ENCODE measurements at regions not wholly inside any gene's neighbourhood (a gene's known extent, or its start where the extent isn't known, plus 50 kb on each side); places are given as distances from the start of the nearest gene placed in this dataset.
"Not testable (repeated sequence)": the region's sequence is repeated elsewhere in the genome, so short reads cannot be mapped to it uniquely, and the experiment has no call there.

GRCh38 chr16:86716649-86717048, 138.3 kb downstream of the FOXL1 start:
- no peak for DNase-seq (ENCODE audit: low read depth)

- DNase-seq (ENCODE audit: low read depth) = no peak
These were observed 139.8 kb downstream of the FOXL1 start for GRCh38 chr16:86718118-86718517.

GRCh38 chr16:86722970-86723369, 144.6 kb downstream of the FOXL1 start:
- DNase-seq (ENCODE audit: low read depth) = no peak

DNA sequence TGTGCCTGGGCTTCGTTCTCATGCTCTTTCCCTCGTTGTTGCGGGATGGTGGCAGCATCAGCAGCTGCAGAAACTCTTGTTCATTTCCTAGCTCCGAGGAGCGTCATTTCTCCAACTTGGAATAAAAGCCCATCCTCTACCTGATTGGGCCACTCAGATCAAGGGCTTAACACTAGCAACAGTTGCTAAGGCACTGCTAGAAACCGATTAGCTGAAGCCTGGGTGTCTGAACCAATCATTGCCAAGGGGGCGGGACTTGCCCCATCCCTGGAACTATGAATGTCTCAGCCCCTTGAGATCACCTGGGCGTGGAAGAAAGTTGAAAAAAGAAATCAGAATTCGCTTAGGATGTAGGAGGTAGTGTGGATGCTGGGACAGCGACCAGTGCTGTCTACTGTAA, 145.3 kb downstream of the FOXL1 start:
- no peak for DNase-seq (ENCODE audit: low read depth)

- no peak for DNase-seq (ENCODE audit: low read depth)
These were observed 147.1 kb downstream of the FOXL1 start for GRCh38 chr16:86725401-86725800.

DNA sequence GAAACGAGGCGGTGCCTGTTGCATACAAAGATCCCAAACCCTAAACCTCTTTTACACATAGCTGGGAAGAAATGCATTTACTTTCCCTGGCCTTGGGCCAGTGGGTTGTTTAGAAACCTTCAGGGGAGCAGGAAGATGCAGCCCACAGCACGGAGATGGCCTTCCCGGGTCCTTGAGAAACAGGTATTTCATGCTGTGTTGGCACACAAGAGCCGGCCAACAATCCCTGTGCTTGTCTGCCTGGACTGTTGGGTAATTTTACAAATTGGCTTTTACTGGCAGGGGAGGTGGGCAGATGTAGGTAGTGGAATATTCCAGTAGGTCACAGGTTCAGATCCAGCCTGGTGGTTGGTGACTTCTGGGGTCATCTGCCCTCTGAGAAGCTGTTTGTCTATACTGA, 148.0 kb downstream of the FOXL1 start:
- no peak for DNase-seq (ENCODE audit: low read depth)

DNA sequence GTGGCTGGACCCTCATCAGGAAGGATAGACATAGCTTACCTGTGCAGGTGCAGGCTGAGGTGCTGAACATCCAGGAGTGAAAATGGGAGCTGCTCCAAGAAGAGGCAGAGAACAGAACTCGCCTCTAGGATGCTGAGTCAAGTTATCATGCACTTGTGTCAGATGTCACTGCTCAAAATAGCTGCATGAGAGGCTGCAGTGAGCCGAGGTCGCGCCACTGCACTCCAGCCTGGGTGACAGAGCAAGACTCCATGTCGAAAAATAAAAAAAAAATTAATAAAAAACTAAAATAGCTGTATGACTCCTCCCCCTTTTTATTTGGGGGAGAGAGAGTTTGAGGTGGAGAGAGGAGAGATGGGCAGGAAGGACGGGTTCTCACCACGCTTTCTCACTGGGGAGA, 148.8 kb downstream of the FOXL1 start:
- no peak for DNase-seq (ENCODE audit: low read depth)

- DNase-seq (ENCODE audit: low read depth) = no peak
These were observed 149.3 kb downstream of the FOXL1 start for GRCh38 chr16:86727632-86728031.

GRCh38 chr16:86729686-86730085, 151.3 kb downstream of the FOXL1 start:
- no peak for DNase-seq (ENCODE audit: low read depth)

DNA sequence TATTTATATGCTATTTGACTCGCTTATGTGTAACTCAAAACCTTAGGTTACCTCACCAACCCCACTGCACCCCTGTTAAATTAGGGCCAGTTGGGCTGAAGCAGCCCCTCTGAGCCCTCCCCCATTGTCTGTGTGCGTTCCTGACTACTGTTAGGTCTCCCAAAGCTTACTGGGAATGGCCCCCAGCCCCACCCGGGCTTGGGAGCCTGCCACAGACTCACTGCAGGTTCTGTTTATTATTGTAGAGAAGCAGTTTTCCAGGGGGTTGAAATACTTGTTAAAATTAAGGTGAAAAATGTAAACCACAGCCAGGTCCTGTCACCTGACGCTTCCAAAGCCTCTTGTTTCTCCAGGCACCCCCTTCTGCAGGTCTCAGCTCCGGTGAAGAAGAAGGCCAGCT, 151.7 kb downstream of the FOXL1 start:
- DNase-seq (ENCODE audit: low read depth) = no peak

GRCh38 chr16:86730597-86730996, 152.2 kb downstream of the FOXL1 start:
- no peak for DNase-seq (ENCODE audit: low read depth)

DNA sequence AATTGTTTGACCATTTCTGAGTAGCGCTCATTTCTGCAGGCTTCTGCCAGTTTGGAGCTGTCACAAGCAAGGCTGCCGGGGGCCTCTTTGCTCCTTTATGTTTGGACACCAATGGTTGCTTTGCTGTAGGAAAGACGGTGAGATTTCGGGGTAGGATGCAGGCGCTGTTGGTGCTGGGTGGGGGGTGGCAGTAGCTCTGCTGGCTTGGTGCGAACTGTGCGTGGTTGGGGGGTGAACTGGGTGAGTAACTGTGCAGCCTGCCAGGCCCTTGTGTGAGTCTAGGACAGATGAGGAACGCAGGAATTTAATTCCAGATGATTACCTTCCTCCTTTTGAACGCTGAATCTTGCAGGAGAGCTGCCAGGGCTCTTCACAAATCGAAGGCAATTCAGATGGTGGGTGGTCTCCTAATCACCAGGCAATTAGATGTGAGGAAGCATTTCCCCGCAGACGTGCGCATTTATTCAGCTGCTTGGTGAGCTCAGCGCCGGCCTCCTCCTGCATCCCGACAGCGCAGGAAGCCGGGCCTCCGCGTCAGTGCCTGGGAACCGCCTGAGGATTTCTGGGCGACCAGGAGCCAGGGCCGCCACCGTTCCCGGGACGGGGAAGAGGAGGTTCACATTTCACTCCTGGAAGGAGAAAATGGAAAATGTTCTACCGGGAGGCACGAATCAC, 154.4 kb downstream of the FOXL1 start:
- DNase-seq (ENCODE audit: low read depth) = no peak

DNA sequence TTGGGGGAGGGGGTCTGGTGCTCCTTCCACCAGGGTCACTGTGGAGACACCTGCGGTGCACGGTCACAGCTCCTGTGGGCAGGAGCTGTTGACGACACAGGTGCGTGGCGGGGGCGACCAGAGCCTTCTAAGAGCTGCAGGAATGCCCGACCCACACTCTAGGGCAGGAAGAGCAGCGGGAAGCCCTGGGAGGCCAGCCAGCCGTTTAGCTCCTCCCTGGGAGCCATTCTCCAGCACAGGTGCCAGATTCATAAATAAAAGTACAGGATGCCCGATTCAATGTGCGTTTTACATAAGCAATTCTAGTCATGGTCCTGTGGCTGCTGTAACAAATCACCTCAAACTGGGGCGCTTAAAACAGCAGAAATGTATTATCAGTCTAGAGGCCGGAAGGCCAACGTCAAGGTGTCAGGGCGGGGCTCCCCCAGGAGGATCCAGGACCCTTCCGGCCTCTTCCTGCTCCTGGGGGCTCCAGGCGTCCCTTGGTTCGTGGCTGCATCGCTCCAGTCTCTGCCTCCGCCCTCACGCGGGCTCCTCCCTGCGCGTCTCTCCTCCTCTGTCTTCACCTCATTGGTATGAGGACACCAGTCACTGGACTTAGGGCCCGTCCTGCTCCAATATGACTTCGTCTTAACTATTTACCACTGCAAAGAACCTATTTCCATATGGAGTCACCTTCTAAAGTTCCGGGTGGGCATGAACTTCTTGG, 155.4 kb downstream of the FOXL1 start:
- no peak for DNase-seq (ENCODE audit: low read depth)

DNA sequence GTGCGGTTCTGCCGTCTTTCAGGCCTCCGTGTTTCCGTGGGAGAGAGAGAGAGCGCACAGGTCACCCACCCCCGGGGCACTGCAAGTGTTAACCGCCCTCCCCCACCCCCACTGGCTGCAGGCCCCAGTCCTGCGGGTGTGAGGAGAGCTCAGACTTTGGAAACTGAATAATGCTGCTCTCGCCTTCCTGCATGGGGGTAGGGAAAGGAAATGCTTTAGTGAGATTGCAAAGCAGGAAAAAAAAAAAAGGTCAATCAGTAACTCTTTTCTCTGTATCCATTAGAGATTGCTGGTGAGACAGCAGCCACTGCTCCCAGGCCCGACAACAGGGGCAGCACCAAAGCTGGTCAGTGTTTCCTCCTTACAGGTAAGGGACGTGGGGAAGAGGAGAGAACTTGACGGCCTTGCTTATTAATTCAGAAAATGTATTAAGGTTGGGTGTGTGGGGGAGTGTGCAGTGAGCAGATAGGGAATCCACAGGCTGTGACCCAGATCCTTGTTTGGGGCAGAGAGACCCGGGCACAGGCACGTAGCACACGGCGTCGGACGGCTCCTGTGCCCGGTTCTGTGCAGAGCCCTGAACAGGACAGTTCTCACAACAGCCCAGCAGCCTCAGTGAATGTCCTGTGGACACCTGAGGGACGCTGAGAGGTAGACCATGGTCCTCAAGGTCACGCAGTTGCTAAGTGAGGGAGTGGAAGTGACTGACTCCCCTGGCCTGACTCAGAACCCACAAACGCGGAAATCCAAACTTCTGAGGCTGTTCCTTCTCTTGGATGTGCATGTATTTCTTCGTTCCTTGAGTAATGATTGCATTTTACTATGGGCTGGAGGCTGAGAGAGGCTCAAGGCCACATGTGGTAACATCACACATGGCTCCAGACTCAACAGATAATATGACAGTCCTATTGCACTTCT, 156.5 kb downstream of the FOXL1 start:
- DNase-seq (ENCODE audit: low read depth) = no peak

GRCh38 chr16:86735727-86736126, 157.4 kb downstream of the FOXL1 start:
- no peak for DNase-seq (ENCODE audit: low read depth)

DNA sequence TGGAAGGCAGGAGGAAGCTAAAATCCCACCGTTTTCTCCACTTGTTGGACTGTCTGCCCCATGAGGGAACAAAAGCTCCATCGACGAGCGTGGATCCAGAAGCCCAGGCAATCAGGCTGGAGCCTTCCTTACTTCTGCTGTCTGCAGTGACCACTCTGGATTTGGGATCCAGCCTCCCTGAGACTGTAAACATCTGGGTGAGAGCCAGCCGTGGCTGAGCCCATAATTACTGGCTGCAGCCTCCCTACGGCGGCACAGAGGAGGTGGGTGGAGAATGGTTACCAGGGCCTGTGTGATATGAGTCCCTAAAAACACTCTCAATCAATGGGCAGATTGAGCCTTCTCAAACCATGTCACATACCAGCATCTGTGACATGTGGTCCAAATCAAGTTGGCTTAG, 158.2 kb downstream of the FOXL1 start:
- DNase-seq (ENCODE audit: low read depth) = no peak

DNA sequence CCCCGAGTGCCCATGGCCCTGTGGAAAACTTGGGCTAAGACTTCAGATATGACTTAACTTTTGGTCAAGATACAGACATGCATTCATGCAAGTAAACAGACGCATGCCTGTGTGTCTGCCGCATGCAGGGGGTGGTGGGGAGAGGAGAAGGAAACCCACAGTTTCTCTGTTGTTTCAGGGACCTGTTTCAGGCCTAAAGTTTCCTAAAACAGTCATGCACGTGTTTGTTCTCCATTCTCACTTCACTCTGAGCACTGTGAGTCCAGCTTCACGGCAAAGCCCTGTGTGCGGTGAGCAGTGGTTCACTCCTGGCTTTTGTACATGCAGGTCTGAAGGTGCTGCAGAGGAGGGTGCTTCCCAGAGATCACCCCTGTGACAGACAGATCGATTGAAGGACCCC, 158.7 kb downstream of the FOXL1 start:
- no peak for DNase-seq (ENCODE audit: low read depth)

- DNase-seq (ENCODE audit: low read depth) = not testable (repeated sequence)
These were observed 160.0 kb downstream of the FOXL1 start for GRCh38 chr16:86738322-86738721.

- DNase-seq (ENCODE audit: low read depth) = no peak
These were observed 160.8 kb downstream of the FOXL1 start for GRCh38 chr16:86739178-86739577.

GRCh38 chr16:86739808-86740207, 161.5 kb downstream of the FOXL1 start:
- no peak for DNase-seq (ENCODE audit: low read depth)

DNA sequence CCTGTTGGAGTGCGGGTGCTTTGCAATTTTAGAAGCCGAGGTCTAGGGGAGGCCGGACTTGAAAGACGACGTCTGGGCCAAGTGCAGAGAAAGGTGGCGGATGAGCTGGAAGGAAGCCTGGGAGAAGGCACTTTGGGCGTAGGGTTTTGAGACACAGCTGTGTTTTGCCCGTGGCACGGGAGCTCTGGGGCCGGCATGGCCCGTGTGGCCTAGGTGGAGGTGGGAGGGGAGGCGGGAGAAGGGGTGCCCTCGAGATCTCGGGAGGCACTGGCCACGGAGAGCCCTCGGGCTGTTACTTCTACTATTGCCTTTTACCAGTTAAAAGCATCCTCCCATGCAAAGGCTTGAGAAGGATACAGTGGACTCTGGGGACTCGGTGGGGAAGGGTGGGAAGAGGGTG, 161.9 kb downstream of the FOXL1 start:
- DNase-seq (ENCODE audit: low read depth) = no peak

- no peak for DNase-seq (ENCODE audit: low read depth)
These were observed 162.8 kb downstream of the FOXL1 start for GRCh38 chr16:86740906-86741799.

Data from stimulated activated CD8-positive, alpha-beta memory T cell treated with anti-CD3 and anti-CD28 coated beads, Interleukin-15, amount 100 ng/mL, for 1 hour (primary cell).